GM19463 (cell line): ENCODE measurements at regions not wholly inside any gene's neighbourhood (a gene's known extent, or its start where the extent isn't known, plus 50 kb on each side); places are given as distances from the start of the nearest gene placed in this dataset.
"Not testable (repeated sequence)": the region's sequence is repeated elsewhere in the genome, so short reads cannot be mapped to it uniquely, and the experiment has no call there.

ENCODE experiments used
- ATAC-seq: cut with Tn5 transposase; IDR thresholded peaks from one replicate; pipeline ENCODE4 v1.9.1; 2021; ENCODE audit warnings: mild to moderate bottlenecking, moderate library complexity; ENCODE audit not compliant: unreplicated experiment

- ATAC-seq, result no peak
Measured at GRCh38 chr18:49697049-49697448, 116.3 kb downstream of the ACAA2 start.

GRCh38 chr18:49694402-49694801 lies 118.9 kb downstream of the ACAA2 start:
- no peak for ATAC-seq

DNA sequence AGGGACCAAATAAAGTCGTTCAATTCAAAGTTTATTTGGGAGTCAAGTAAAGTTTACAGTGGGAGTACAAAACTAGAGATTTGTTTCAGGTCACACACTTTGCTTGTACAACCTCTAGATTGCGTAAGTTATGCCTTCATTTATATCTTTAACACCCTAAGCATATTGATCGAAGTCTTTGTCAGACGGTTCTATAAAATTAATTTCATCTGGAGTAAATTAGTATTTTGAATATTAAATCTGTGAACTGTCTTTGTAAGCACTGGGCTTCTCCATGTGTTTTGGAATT lies 119.7 kb downstream of the ACAA2 start:
- no peak for ATAC-seq

DNA sequence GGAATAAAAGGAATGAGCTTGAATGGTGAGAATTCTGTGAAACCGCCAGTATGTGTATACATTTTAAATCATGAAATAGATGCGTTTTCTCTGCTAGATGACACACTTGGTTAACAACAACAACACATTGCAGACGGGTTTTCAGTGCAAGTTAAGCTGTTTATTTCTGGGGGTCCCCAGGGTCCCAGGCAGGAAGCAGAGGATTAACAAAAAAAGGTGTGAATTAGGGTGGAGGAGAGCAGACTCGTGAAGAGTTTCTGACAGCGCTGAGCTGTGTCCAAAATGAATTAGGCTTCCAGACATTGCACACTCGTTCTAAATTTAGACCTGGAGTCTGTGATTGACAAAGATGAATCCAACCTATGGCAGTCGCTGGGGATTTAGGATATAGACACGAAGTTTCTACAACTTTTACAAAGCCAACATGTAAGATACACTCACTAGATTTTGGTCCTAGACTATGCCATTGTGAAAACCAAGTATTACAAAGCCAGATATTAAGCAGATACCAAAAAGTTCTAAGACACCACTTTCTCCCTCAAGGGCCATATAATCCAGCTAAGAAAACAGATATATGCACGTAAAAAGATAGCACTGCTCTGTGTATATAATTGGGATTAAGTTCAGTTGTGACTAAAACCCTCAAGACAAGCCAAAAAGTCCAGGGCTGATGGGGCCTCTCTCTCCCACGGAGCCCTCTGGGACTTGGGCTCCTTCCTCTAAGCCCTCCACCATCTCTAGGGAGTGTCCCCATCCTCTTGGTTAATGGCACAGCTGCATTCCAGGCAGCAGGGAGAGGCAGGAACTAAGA lies 120.2 kb downstream of the ACAA2 start:
- no peak for ATAC-seq

- no peak for ATAC-seq
Measured at GRCh38 chr18:49691177-49691608, 122.1 kb downstream of the ACAA2 start.

- no peak for ATAC-seq
Measured at GRCh38 chr18:49690312-49690711, 123.0 kb downstream of the ACAA2 start.

GRCh38 chr18:49685231-49685942 lies 123.5 kb downstream of the LIPG start:
- ATAC-seq, result no peak

DNA sequence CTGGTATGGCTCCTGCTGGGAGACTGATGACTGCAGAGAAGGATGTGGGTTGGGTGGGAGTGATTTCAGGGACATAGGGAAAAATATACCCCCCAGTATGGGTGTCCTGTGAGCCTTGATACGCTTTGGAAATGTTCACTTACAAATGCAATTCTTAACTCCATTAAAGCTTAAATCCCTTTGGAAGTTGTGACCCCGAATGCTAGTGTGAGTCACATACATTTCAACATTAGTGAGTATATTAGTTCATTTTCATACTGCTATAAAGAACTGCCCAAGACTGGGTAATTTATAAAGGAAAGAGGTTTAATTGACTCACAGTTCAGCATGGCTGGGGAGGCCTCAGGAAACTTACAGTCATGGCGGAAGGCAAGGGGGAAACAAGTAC lies 120.9 kb downstream of the LIPG start:
- ATAC-seq, result not testable (repeated sequence)

DNA sequence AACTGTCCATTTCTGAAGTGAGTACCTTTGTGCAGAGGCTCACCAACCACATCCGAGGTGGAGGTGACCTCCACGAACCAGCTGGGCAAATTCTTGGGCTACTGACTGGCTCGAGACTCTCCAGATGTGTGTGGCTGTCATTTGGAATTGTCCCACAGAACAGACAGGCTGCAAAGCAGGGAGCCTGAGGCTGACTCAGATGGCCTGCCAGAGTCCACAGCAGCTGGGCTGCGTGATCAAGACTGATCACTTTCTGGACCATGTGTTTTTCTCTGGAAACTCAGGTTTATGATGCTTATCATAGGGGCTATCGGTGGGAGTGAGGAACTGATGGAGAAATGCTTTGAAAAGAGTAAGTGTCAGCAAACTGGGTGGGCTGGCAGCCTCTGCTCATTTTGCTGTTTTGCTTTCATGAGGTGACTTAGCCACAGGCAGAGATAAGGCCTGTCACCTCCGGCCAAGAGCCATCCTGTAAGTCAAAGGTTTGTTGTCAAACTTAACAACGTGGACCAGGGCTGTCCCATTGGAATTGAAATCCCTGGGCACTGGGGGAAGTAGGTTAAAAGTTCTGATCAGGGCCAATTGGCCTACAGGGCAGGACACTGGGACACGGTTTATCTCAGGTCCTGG lies 120.4 kb downstream of the LIPG start:
- ATAC-seq, result no peak

DNA sequence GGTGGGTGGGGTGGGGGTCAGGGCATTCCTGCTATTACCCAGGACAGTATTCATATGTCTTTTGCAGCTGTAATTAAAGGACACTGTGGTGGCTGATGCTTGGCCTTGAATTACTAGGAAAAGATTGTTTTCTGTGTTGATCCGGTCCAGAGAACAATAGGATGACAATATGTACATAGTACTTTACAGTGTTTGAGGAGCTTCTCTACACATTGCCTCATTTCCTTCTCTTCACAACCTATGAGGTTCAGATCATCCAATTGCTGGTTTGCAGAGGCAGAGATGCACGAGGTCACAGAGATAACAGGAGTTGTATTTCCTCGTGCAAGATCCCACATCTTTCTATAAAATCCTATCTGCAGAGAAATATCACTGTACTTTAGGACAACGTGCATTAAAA lies 119.5 kb downstream of the LIPG start:
- ATAC-seq, result no peak

GRCh38 chr18:49678440-49678839 lies 116.6 kb downstream of the LIPG start:
- ATAC-seq, result no peak

GRCh38 chr18:49677762-49678413 lies 116.0 kb downstream of the LIPG start:
- ATAC-seq, result peak; percentile 94

GRCh38 chr18:49677081-49677480 lies 115.2 kb downstream of the LIPG start:
- no peak for ATAC-seq

GRCh38 chr18:49673281-49673680 lies 111.4 kb downstream of the LIPG start:
- no peak for ATAC-seq

GRCh38 chr18:49672853-49673252 lies 111.0 kb downstream of the LIPG start:
- ATAC-seq, result no peak

DNA sequence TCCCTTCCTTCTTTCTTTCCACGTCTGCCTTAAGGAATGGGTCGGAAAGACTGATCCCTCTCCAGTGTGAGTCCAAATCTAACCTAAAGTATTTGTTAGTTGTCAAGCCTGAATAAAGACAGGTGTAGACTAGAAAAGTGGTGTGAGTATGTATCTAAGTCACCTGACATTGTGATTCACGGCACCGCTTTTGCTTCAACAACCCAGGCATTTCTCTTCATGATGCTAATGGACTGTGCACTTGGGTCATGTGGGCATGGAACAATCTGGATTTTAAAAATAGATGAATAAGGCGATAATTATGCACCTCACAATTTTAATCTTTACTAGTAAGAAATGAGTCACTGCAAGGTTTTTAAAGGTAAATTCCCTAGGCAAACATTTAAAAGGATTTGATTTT lies 107.5 kb downstream of the LIPG start:
- no peak for ATAC-seq

DNA sequence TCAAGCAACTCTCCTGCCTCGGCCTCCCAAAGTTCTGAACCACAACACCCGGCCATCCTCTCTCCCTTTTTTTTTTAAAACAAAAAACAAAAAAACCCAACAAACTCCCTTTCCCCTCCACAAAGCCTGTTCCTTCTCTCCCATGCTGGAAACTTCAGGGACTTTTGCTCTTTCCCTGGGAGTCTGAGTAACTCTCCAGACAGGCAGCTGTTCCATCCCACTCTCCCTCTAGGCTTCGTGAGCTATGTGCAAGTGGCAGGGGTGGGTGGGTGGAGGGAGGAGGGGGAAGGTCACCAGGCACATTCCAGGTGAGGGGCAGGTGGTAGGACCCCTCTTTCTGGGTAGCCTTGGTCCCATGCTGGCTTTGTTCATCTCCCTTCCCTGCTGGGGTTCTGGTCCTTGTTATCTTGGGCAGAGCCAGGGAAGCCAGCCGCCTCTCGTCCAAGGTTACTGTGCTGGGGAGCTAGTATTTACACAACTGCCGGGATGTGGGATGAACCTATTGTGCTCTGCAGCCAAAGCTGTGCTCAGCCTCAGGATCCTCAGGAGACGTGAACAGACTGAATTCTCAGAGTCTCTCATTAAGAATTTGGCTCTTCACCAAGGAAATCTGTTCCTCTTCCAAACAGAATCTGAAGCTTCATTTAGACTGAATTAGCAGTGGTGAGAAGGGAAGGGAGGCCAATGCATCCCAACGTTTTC lies 106.9 kb downstream of the LIPG start:
- ATAC-seq, result no peak

GRCh38 chr18:49667462-49667861 lies 105.6 kb downstream of the LIPG start:
- no peak for ATAC-seq

GRCh38 chr18:49666045-49666775 lies 104.4 kb downstream of the LIPG start:
- no peak for ATAC-seq
